Smooth muscle cell (in vitro differentiated cells): ENCODE measurements at regions not wholly inside any gene's neighbourhood (a gene's known extent, or its start where the extent isn't known, plus 50 kb on each side); places are given as distances from the start of the nearest gene placed in this dataset.

Experiments used
- DNase-seq: peaks from one replicate; lab custom pipeline; 2025; ENCODE audit not compliant: unreplicated experiment; lab: John Stamatoyannopoulos, UW
- H2AFZ ChIP-seq: fragments of 200-600 bp; sonication (generic); 2 replicates; pipeline ENCODE4 v1.6.0; 2016; ENCODE audit warnings: antibody characterized with exemption, low read depth, mild to moderate bottlenecking
- H3F3A ChIP-seq: fragments of 200-600 bp; sonication (generic); 2 replicates; pipeline ENCODE4 v1.6.0; 2017; ENCODE audit warnings: antibody characterized with exemption, low read depth
- H3K27ac ChIP-seq: fragments of 200-600 bp; sonication (generic); 2 replicates; pipeline ENCODE4 v1.5.1; 2016; ENCODE audit warnings: low read depth, mild to moderate bottlenecking
- H3K27me3 ChIP-seq: fragments of 200-600 bp; sonication (generic); 2 replicates; pipeline ENCODE4 v1.6.1; 2016; ENCODE audit warnings: low read depth, mild to moderate bottlenecking
- H3K36me3 ChIP-seq: fragments of 200-600 bp; sonication (generic); 2 replicates; pipeline ENCODE4 v1.5.1; 2016; ENCODE audit warnings: low read depth
- H3K4me1 ChIP-seq: fragments of 200-600 bp; sonication (generic); 2 replicates; pipeline ENCODE4 v1.5.1; 2016; ENCODE audit warnings: low read depth
- H3K4me2 ChIP-seq: fragments of 200-600 bp; sonication (generic); 2 replicates; pipeline ENCODE4 v1.6.0; 2016; ENCODE audit warnings: mild to moderate bottlenecking
- H3K4me3 ChIP-seq: fragments of 200-600 bp; sonication (generic); 2 replicates; pipeline ENCODE4 v1.5.1; 2016; ENCODE audit warnings: mild to moderate bottlenecking
- H3K79me2 ChIP-seq: fragments of 200-600 bp; sonication (generic); 2 replicates; pipeline ENCODE4 v1.6.0; 2016; ENCODE audit warnings: low read depth, mild to moderate bottlenecking
- H3K9ac ChIP-seq: fragments of 200-600 bp; sonication (generic); 2 replicates; pipeline ENCODE4 v1.6.0; 2016; ENCODE audit warnings: low read depth
- H3K9me3 ChIP-seq: fragments of 200-600 bp; sonication (generic); replicated peaks from 2 replicates; pipeline ENCODE4 v1.5.1; 2016; ENCODE audit warnings: low read depth
- H4K20me1 ChIP-seq: fragments of 200-600 bp; sonication (generic); 2 replicates; pipeline ENCODE4 v1.6.0; 2016; ENCODE audit warnings: low read depth
- CTCF ChIP-seq: fragments of 200-600 bp; sonication (generic); IDR thresholded peaks from 2 replicates; pipeline ENCODE4 v1.5.1; 2017; ENCODE audit warnings: borderline replicate concordance, mild to moderate bottlenecking, antibody characterized with exemption; ENCODE audit not compliant: insufficient read depth, poor library complexity, severe bottlenecking
- WGBS: methylation state at CpG from one replicate; pipeline ENCODE4 v1.1.7; 2016; ENCODE audit warnings: low lambda C conversion rate; 5-methylcytosine and 5-hydroxymethylcytosine counted together

DNA sequence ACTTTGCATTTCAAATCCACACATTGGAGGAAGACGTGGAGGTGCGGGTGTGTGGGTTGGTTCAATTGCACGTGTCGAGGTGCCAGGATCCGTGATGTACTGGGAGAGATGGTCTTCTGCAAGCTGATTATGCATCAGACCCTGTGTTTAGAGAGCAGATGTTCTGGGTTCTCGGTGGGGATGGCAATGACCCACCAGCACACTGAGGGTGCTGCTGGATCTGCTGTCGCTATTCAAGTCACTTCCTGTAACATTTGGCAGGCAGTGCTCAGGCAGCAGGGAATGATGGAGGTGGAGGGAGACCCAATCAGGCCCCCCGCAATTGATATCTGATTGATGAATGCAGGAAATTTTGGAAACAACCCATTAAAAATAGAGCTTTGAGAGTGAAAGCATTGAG, 830.1 kb upstream of the POU3F3 start:
- no peaks in the 10 kb centered on the region for H3K36me3 ChIP-seq
- H3K27me3 ChIP-seq, result no peaks in the 10 kb centered on the region
- no peaks in the 10 kb centered on the region for H4K20me1 ChIP-seq
- no peaks in the 10 kb centered on the region for H3F3A ChIP-seq
- no peak overlapping the region for H3K9ac ChIP-seq
- no peak overlapping the region for H3K27ac ChIP-seq
- no peaks in the 10 kb centered on the region for H3K9me3 ChIP-seq
- no peak overlapping the region for H3K4me3 ChIP-seq
- TF ChIP-seq CTCF, result no peak
- DNase-seq, result no peak
- 65% methylated on average over 8 of the region's 8 CpGs for WGBS
- no peaks in the 10 kb centered on the region for H3K4me1 ChIP-seq
- H3K4me2 ChIP-seq, result no peak overlapping the region
- H3K79me2 ChIP-seq, result no peaks in the 10 kb centered on the region
- H2AFZ ChIP-seq, result no peak overlapping the region

GRCh38 chr2:104025295-104025694, 828.6 kb upstream of the POU3F3 start:
- Histone ChIP-seq H3K4me1 (no peaks in the 10 kb centered on the region), H3K79me2 (no peaks in the 10 kb centered on the region), H4K20me1 (no peaks in the 10 kb centered on the region), H2AFZ (no peak overlapping the region), H3K4me3 (no peak overlapping the region), H3K9ac (no peak overlapping the region), H3K36me3 (no peaks in the 10 kb centered on the region), H3K4me2 (peak overlapping the region; percentile 27), H3K9me3 (no peaks in the 10 kb centered on the region), H3K27ac (no peak overlapping the region), H3F3A (no peaks in the 10 kb centered on the region), H3K27me3 (no peaks in the 10 kb centered on the region)
- DNase-seq, result no peak
- WGBS, result 5% methylated on average over 1 of the region's 1 CpG
- TF ChIP-seq CTCF, result no peak

DNA sequence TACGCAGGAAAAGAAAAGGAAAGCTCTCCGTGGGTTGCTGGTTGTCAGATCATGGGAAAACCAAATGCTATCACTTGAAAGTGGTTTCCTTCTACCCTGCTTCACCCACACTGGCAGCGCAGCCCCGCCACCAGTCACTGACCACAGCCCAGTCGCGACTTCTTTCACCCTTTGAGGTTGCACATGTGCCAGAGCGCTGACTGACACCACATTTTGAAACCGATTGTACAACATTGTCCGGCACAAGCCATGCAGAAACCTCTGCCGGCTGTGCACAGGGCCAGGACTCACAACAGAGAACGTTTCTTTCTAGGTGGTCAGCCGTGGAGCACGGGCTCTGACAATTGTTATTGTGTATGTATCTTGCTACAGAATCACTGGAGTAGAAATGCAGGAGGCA, 827.2 kb upstream of the POU3F3 start:
- Histone ChIP-seq H4K20me1 (no peaks in the 10 kb centered on the region), H3K27ac (no peak overlapping the region), H3K9ac (no peak overlapping the region), H3K4me2 (no peak overlapping the region), H3F3A (no peaks in the 10 kb centered on the region), H3K9me3 (no peaks in the 10 kb centered on the region), H3K27me3 (peaks cover 4% of the 10 kb centered on the region), H3K36me3 (no peaks in the 10 kb centered on the region), H3K79me2 (no peaks in the 10 kb centered on the region), H3K4me1 (no peaks in the 10 kb centered on the region), H2AFZ (no peak overlapping the region), H3K4me3 (no peak overlapping the region)
- WGBS, result 84% methylated on average over 13 of the region's 13 CpGs
- no peak for DNase-seq
- no peak for TF ChIP-seq CTCF

DNA sequence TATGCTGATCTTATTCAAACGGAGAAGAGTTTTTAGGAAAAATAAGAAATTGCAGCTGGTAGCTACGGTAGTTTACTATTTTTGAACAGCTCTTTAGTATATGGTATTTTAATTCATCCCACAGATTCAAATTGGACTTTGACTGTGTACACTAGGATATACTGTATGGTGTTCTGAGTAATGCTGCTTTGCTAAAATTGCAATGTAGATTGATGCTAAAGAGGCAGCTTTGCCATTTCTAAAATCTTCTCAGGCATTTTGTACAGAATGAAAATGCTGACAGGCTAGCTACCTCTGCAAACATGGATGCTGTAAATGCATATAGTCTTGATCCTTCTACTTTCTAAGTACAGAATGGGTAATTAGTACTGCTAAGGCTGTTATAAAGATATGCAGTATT, 826.6 kb upstream of the POU3F3 start:
- no peak overlapping the region for H3K9ac ChIP-seq
- no peaks in the 10 kb centered on the region for H3K4me1 ChIP-seq
- no peaks in the 10 kb centered on the region for H3K9me3 ChIP-seq
- no peaks in the 10 kb centered on the region for H3F3A ChIP-seq
- H3K79me2 ChIP-seq, result no peaks in the 10 kb centered on the region
- no peak overlapping the region for H3K4me3 ChIP-seq
- no peak overlapping the region for H3K27ac ChIP-seq
- H4K20me1 ChIP-seq, result no peaks in the 10 kb centered on the region
- DNase-seq, result no peak
- 92% methylated on average over 2 of the region's 2 CpGs for WGBS
- peaks cover 4% of the 10 kb centered on the region for H3K27me3 ChIP-seq
- H2AFZ ChIP-seq, result no peak overlapping the region
- no peak overlapping the region for H3K4me2 ChIP-seq
- H3K36me3 ChIP-seq, result no peaks in the 10 kb centered on the region
- TF ChIP-seq CTCF, result no peak
